ENCODE measurements at regions not wholly inside any gene's neighbourhood (a gene's known extent, or its start where the extent isn't known, plus 50 kb on each side); places are given as distances from the start of the nearest gene placed in this dataset.

DNA sequence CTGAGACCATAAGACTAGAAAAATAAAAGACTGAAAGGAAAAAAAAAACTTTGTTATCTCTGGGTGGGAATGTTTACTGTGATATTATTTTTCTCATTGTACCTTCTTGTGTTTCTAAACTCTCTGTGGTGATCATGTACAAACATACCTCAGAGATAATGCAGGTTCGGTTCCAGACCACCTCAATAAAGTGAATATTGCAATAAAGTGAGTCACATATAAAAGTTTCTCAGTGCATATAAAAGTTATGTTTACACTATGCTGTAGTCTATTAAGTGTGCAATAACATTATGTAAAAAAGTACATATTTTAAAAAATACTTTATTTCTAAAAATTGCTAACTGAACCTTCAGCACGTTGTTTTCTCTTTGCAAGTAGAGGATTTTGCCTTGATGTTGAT lies 137.5 kb downstream of the CENPF start:
- no peak for TF ChIP-seq ZNF121 (CRISPR knock-in tag; IDR thresholded peaks at IDR 0.05)
- TF ChIP-seq JUN (CRISPR knock-in tag; IDR thresholded peaks at IDR 0.05) = no peak
- TF ChIP-seq, protein P1, sequence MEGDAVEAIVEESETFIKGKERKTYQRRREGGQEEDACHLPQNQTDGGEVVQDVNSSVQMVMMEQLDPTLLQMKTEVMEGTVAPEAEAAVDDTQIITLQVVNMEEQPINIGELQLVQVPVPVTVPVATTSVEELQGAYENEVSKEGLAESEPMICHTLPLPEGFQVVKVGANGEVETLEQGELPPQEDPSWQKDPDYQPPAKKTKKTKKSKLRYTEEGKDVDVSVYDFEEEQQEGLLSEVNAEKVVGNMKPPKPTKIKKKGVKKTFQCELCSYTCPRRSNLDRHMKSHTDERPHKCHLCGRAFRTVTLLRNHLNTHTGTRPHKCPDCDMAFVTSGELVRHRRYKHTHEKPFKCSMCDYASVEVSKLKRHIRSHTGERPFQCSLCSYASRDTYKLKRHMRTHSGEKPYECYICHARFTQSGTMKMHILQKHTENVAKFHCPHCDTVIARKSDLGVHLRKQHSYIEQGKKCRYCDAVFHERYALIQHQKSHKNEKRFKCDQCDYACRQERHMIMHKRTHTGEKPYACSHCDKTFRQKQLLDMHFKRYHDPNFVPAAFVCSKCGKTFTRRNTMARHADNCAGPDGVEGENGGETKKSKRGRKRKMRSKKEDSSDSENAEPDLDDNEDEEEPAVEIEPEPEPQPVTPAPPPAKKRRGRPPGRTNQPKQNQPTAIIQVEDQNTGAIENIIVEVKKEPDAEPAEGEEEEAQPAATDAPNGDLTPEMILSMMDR (IDR thresholded peaks at IDR 0.05) = no peak
- TF ChIP-seq GABPB1 (CRISPR knock-in tag; IDR thresholded peaks at IDR 0.05) = no peak
- TF ChIP-seq SP1 (CRISPR knock-in tag; conservative IDR thresholded peaks at IDR 0.05) = no peak
- TF ChIP-seq, protein P2, sequence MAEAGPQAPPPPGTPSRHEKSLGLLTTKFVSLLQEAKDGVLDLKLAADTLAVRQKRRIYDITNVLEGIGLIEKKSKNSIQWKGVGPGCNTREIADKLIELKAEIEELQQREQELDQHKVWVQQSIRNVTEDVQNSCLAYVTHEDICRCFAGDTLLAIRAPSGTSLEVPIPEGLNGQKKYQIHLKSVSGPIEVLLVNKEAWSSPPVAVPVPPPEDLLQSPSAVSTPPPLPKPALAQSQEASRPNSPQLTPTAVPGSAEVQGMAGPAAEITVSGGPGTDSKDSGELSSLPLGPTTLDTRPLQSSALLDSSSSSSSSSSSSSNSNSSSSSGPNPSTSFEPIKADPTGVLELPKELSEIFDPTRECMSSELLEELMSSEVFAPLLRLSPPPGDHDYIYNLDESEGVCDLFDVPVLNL (CRISPR knock-in tag; IDR thresholded peaks at IDR 0.05; ENCODE audit: borderline replicate concordance, low read depth) = no peak
- no peak for TF ChIP-seq NR2C2 (CRISPR knock-in tag; IDR thresholded peaks at IDR 0.05)
- TF ChIP-seq SMAD3 (CRISPR knock-in tag; IDR thresholded peaks at IDR 0.05; ENCODE audit: borderline replicate concordance) = no peak
- TF ChIP-seq, protein P3, sequence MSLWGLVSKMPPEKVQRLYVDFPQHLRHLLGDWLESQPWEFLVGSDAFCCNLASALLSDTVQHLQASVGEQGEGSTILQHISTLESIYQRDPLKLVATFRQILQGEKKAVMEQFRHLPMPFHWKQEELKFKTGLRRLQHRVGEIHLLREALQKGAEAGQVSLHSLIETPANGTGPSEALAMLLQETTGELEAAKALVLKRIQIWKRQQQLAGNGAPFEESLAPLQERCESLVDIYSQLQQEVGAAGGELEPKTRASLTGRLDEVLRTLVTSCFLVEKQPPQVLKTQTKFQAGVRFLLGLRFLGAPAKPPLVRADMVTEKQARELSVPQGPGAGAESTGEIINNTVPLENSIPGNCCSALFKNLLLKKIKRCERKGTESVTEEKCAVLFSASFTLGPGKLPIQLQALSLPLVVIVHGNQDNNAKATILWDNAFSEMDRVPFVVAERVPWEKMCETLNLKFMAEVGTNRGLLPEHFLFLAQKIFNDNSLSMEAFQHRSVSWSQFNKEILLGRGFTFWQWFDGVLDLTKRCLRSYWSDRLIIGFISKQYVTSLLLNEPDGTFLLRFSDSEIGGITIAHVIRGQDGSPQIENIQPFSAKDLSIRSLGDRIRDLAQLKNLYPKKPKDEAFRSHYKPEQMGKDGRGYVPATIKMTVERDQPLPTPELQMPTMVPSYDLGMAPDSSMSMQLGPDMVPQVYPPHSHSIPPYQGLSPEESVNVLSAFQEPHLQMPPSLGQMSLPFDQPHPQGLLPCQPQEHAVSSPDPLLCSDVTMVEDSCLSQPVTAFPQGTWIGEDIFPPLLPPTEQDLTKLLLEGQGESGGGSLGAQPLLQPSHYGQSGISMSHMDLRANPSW (CRISPR knock-in tag; conservative IDR thresholded peaks at IDR 0.05; ENCODE audit: low read depth) = no peak
- TF ChIP-seq IRF2 (CRISPR knock-in tag; IDR thresholded peaks at IDR 0.05; ENCODE audit: borderline replicate concordance, low read depth) = no peak
- TF ChIP-seq KAT7 (CRISPR knock-in tag; IDR thresholded peaks at IDR 0.05; ENCODE audit: borderline replicate concordance) = no peak
- TF ChIP-seq CREM (CRISPR knock-in tag; IDR thresholded peaks at IDR 0.05) = no peak
- TF ChIP-seq, protein P4, sequence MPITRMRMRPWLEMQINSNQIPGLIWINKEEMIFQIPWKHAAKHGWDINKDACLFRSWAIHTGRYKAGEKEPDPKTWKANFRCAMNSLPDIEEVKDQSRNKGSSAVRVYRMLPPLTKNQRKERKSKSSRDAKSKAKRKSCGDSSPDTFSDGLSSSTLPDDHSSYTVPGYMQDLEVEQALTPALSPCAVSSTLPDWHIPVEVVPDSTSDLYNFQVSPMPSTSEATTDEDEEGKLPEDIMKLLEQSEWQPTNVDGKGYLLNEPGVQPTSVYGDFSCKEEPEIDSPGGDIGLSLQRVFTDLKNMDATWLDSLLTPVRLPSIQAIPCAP (CRISPR knock-in tag; IDR thresholded peaks at IDR 0.05) = no peak

Data from WTC11 (cell line).